GDM1 (cell line): ENCODE measurements at regions not wholly inside any gene's neighbourhood (a gene's known extent, or its start where the extent isn't known, plus 50 kb on each side); places are given as distances from the start of the nearest gene placed in this dataset.

Experiments
- DNase-seq: peaks from one replicate; lab custom pipeline; 2025; lab: John Stamatoyannopoulos, UW

DNA sequence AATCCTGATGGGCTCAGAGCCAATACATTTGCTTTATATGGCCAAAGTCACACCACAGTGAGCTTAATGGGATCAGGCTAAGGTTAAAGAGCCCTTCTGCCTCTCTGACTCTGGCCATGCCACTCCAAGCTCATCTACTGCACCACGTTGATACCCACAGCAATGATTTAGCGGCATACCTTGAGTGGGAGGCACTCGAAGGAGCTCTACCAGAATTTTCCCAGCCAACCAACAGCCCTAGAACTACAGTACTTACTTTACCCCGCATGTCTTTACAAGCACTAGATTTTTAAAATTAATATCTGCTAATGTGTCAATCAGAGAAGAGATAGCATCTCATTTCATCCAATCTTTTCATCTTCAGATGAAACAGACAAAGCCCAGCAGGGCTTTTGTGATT is 300.5 kb downstream of the GRIN2B start:
- DNase-seq, result no peak

DNA sequence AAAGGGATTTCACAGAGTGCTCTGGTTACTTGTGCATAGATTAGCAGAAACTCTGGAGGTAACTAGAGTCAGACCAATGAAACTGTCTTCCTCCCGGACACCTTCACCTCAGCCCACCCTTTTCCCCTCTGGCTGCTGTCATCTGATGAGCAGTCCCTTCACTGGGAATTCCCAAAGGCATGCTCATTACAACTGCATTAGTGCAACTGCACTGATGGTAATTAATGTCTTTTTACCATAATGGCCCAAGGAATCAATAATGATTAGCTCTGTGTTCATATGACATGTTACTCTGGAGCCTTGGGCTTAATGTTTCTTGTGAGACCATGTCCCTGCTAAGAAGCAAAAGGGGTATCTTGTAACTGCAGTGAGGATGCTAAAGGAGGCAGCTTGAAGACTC is 304.5 kb downstream of the GRIN2B start:
- no peak for DNase-seq

DNA sequence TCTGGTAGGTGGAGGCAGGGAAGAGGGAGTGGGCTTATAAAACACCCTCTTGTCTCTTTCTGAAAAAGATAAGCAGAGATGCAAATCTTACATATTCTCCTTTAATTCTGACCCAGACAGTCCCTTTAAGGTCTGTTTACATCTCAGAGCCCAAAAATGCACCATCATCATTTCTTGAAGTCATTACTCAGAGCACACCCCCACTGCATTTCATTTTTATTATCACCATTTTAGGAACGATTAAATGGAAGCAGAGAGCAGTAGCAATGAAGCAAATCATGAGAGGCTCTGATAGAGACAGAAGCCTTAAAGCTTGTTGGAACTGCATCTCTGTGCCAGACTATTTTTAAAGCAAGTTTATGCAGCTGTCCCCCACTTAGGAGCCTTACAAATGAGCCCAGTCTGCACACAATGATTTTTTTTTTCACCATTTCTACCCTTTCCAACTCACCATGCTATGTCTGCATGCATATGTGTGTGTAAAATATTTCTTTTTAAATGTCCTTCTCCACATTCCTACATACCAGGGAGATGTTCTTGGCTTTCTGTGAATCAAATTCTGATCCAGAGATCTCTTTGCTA is 311.0 kb downstream of the GRIN2B start:
- DNase-seq, result no peak

DNA sequence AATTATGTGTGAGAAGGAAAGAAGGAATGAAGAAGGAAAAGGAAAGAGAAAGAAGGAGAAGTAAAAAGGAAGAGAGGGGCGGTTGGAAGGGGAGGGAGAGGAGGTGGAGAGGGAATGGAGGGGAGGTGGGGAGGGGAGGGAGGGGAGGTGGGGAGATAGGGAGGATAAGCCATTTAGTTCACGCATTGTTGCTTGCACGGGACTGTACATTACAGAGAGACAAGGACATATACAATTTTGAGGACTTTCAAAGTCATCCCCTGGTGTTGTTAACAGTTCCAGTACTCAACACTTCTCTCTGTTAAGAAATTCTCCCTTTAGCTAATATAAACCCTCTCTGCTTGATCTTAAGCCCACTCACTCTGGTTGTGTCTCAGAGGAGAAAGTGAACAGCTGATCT is 312.5 kb downstream of the GRIN2B start:
- no peak for DNase-seq

DNA sequence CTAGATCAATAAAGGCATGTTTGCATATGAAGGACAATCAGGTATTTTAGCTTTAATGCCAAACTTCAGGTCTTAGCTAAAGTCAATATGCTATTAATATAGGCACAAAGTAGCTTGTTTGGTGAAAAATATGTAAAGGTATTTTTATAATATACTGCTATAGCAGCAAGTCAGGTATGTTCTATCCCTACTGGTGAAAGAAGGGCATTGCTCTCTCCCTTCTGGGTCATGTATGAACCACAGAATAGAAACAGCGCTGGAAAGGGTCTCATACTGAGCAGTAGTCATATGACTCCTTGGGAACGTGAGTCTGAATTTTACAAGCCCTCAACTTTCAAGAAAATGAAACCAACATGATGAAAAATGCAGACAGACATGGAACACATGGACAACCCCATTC is 314.6 kb downstream of the GRIN2B start:
- no peak for DNase-seq

DNA sequence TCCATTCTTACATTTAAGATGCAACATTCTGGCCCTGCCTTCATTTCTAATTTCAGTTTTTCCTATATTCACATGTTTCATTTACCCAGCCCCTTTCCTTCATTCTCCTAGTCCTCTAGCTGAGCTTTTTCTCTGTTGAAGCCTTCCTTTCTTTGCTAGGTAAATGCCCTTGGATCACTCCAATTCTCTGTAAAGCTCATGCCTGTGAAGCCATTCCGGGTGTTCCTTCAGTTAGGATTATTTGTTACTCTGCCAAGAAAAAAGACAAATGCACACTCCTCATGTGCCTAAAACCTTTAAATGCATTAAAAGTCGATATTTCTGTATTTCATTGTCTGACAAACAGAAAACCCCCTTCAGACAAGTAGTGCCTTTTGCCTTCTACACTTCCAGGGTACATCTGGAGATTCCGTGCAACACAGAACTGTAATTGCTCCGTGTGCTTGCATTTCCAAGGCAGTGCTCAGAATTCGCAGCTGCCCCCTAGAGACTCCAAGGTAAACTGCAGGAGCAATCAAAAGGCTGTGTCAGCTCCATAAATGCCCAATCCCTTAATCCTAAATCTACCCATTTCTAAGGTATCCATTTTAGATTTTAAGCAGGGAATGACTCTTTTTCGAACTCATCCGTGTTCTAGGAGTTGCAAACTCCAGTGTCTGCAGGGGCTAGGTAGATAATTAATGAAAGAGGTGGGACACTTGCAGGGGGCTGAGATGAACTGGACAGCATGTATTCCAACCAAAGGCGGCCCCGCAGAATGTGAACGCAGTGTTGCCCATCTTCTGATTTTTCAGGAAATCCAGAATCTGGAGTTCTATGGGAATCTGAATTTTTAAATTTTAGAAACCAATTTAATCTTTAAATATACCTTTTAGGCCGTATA is 320.2 kb downstream of the GRIN2B start:
- no peak for DNase-seq

DNA sequence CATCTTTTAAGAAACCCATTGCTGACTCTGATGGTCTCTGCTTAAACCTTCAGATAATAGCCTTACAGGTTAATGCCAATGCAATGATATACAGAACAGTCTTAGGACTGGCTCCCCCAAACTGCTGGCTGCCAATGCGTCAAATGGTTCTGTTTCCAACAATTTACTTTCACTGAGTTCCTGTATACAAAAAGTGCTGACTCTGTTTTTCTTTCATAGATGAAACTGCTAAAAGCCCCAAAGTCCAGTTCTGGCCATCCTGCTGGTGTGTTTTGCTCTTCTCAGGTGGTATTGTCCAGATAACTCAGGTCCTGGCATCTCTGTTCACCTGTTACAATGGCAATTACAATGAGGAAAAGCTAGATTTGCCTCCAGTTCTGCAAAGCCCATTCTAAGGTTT is 326.9 kb downstream of the GRIN2B start:
- no peak for DNase-seq

DNA sequence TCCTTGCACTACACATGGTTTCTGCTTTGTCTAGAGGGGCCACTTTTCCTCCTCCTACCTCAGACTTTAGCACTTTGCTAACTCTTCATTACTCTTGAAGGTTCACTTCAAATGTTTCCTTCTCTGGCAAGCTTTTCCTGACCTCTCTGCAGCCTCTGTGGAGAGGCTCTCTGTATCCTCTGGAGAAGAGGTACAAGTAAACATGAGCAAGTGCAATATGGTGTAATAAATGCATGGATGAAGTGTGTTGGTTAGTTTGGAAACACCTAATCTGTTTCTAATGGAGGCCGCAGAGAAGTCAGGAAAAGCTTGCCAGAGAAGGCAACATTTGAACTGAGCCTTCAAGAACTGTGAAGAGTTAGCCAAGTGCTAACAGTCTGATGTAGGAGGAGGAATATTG is 329.3 kb downstream of the GRIN2B start:
- no peak for DNase-seq

DNA sequence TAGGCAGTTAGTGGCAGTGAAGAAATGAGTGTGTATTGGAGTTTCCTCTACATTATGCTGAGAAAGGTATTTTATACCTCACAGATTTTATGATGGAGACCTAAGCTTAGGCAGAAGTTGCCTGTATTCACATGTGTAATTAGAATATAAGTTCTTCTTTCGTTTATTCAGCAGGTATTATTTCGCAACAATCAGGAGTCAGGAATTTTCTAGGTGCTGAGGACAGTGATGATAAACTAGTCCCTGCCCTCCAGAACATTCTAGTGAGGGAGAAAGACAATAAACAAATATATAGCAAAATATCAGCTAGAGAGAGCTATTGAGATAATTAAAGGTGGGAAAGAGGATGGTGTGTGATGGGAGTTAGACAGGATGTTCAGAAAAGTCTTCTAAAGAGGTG is 345.7 kb downstream of the GRIN2B start:
- DNase-seq, result no peak

DNA sequence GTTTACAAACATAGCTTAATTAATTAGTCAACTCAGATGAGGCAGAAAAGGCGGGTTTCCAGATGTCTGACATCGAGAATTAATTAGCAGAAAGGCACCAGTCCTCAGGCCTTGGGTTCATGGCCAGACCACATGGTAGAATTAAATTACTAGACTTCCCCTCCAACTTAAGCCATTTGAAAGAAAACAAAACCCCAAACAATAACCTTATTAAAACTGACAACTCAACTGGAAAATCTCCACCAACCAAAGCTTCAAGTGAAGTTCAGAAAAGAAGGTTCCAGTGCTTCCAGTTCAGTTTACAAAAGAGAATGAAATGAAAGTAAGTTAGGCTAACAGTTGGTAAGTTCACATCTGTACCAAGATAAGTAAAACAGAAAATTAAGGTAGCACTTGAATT is 349.5 kb downstream of the GRIN2B start:
- no peak for DNase-seq

DNA sequence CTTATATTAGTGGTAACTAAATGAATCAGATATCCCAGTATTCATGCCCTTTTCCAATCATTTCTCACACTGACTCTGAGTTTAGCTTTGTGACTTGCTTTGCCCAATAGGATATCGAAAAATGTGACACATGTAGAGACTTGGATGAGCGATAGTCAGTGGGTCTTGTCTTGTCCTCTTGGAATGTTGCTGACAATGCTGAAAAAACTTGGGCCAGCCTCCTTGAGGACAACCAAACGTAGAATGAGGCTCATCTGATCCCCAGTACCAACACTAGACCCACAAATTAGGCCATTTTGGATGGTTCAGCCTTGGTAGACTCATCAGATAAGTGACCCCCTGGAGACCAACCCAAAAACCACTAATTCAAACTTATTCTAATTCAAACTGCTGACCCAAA is 351.0 kb downstream of the GRIN2B start:
- no peak for DNase-seq

DNA sequence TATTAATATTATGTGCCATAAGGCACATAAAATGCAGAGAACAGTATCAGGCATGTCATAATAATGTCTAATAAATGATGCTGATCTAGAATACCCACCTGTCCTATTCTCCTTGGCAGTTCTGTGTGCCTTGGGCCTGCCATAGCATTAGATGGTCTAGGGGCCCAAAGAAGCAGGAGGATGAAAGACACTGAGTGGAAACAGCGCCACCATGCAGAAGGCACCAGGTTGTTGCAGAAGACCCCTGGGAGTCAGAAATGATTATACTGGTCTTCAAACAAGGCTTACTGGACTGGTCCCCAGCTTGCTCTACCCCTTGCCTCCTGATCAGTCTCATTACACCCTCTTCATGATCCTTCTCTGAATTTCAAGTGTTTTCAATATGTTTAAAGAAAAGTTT is 353.3 kb downstream of the GRIN2B start:
- no peak for DNase-seq

DNA sequence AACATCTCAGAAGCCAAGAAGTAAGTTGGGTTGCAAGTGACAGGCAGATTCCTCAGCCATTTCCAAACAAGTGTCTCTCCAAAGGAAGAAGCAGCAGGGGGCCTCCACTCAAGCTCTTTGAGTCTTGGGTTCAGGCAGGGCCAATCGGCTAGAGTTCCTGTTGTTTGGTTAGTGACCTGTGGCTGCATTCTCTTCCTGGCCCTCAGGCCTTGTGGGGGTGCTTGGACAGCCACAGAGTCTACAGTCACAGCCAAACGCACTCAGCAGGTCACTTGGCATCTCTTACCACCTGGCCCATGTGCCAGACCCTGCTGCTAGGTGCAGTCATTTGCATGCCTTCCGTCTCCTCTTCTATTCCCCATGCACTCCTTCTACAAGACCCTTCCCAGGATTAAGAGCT is 353.9 kb downstream of the GRIN2B start:
- DNase-seq, result no peak

DNA sequence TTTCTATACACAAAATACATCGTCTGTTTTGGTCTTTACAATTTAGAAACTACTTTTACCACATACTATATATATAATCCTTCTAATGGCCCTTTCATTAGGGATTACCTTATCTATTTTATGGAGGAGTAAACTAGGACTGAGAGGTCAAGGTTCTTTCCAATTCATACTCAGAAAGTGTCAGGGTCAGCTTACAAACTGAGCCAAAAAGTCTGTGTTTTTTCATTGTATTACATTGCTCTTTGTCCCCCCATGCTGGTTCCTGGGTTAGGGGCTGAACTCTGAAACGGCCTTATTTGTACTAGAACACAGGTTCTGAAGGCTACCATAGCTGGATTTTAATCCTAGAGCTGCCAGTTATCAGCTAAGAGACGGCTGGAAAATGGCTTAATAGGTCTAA is 368.1 kb downstream of the GRIN2B start:
- DNase-seq, result no peak

DNA sequence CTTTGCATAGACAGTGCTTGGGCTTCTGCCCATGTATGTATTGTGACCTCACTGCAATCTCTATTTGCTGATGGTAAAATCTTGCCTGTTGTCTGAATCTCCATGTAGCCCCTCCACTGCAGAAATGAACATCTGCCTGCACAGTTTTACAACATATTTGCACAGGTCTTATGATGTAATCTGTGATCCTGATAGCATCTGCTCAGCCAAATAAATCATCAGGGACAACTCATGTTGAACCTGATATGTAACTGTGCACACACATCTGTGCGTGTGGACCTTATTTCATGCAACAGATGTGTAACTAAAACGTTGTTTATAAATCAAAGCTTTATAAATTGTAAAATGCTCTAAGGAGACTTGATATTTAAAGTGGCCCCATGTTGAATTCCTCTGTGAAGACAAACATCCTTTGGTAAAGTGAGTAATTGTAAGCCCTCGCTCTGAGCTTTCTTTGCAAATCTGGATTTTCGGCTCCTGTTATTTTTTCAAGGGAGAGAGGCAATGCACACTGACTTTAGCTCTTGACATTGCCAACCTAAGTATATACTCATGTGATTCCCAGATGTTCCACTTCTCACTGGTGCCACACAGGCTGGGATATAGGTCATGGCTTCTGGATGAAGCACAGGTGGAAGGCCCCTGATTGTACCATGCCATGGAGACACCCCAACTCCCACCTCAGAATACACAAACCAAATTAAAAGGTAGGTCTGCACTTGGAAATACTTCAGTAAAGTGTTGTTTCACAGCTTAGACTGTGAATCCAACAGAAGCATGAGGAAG is 371.3 kb downstream of the GRIN2B start:
- DNase-seq, result no peak

DNA sequence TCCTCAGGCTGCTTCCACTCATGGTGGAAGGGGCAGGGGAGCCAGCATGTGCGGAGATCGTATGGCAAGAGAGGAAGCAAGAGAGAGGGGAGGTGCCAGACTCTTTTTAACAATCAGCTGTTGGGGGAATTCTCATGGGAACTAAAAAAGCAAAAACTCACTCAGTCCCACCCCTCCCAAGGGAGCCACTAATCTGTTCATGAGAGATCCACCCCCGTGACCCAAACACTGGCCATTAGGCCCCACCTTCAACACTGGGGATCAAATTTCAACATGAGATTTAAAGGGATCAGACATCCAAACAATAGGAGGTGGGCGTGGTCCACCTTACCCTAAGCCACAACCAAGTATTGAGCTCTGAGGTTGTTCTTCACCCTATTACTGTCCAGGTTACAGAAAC is 375.1 kb downstream of the GRIN2B start:
- no peak for DNase-seq

DNA sequence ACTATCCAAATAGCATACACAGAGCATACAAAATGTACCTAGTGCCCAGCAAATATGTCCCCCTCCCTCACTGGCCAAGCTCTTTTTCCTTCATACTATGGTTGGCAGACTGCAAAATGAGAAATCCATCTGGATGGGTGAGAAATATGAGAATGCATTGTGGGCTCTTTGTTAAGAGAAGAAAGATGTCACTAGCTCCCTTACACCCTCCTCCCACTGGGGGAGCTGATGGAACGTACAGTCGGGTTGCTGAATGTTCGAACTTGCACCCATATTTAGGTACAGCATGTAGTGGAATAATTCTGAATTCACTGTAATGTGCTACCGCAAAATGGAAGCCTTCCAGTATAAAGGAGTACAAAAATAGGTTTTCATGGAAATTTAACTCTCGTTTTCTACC is 377.4 kb downstream of the GRIN2B start:
- no peak for DNase-seq

DNA sequence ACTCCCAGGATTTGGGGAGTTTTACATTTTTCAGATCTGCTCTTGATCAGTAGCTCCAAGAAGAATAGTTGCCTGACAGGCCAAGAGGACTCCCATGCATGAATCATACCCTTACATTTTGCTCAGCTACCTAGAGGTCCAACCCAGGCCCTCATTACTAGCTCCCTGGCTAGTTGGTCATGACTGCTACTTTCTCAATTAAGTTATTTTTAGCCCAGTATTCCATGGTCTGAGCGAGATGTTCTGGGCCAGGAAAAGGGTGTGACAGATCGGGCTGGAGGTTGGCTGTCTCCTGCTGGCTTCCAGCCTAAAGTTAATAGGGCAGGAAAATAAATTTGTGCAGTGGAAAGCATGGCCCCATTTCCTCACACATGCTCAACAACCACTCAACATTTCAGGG is 379.2 kb downstream of the GRIN2B start:
- DNase-seq, result no peak

DNA sequence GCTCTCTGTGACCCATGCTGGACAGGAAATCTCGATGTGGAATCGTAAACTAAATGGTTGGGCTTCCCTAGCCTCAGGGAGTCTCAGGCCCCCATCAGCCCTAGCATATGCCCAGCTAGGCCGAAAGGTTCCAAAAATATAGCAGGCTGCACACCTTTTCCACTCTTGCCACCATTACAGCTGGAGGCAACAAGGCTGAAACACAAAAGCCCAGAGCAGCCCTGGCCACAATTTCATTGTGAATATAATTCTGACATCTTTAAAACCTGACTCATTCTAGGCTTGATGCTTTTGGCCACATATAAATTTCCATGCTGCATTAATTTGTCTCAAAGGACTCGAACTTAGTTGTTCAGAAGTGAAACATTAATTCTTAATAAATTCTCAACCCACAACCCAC is 382.2 kb downstream of the GRIN2B start:
- DNase-seq, result no peak

DNA sequence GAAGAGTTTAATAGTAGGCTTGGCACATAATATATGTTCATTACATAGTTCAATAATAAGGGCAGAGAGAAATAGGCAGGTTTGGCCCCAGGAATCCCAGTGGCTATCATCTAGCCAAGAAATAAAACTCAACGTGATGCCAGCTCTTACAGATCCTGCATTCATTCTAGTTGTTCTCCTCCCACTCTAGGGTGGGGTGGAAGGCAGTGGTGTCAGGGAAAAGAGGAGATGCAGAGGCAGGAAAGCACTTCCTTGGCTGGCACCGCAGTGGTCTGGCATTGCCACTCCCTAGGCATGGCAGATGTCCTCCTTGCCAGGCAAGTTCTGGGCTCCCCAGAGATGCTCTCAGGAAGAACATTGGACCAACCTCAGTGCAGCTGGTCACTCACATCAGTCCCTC is 383.6 kb downstream of the GRIN2B start:
- DNase-seq, result no peak

DNA sequence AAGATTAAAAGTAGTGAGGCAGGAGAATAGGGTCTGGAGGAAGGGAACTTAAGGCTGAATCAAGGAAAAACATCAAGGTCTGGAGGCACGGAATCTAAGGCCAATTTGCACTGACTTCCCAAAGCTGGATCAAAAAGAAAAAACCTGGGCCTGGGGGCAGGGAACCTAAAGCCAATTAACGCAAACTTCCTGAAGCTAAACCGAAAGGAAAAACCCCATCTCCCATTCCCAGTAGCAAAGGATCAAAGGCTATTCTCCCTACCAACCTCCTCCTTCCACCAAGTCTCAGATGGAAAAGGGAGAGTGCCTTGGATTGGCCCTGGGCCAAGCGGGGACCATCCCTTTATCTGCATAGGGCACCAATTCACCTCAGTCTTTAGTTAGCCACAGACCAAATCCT is 384.2 kb downstream of the GRIN2B start:
- no peak for DNase-seq

DNA sequence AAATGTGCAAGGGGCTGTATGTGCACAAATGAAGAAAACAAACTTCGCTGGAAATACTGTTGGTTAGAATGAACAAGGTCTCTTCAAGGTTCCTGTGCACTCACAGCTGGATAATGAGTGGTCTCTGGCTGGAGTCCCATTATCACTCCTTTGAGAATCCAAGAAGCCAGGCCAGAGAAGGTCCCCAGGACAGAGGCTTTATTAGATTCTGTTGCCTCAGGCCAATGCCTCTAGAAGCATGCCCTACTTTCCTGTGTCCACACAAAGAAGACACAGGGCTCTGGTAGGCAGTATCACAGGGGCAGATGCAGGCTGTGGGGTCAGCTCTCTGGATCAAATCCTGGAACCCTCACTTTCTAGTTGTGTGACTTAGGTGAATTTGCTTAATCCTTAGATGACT is 384.7 kb downstream of the GRIN2B start:
- no peak for DNase-seq
